Endothelial cell (in vitro differentiated cells): ENCODE measurements at regions not wholly inside any gene's neighbourhood (a gene's known extent, or its start where the extent isn't known, plus 50 kb on each side); places are given as distances from the start of the nearest gene placed in this dataset.

Experiments used
- DNase-seq: peaks from one replicate; pipeline ENCODE4 v3.0.0; 2021; ENCODE audit warnings: low spot score
- H3K27ac Mint-ChIP-seq: one replicate; pipeline ENCODE4 v1.8.0; 2021; ENCODE audit warnings: mixed read lengths, inconsistent platforms; ENCODE audit not compliant: unreplicated experiment
- H3K27me3 Mint-ChIP-seq: one replicate; pipeline ENCODE4 v1.8.0; 2021; ENCODE audit warnings: mild to moderate bottlenecking, moderate library complexity, mixed read lengths, inconsistent platforms; ENCODE audit not compliant: unreplicated experiment
- H3K36me3 Mint-ChIP-seq: one replicate; pipeline ENCODE4 v1.8.0; 2021; ENCODE audit warnings: mild to moderate bottlenecking, low read depth, mixed read lengths, inconsistent platforms; ENCODE audit not compliant: unreplicated experiment
- H3K4me1 Mint-ChIP-seq: one replicate; pipeline ENCODE4 v1.8.0; 2021; ENCODE audit warnings: mild to moderate bottlenecking, mixed read lengths, inconsistent platforms; ENCODE audit not compliant: unreplicated experiment
- H3K4me3 Mint-ChIP-seq: one replicate; pipeline ENCODE4 v1.8.0; 2021; ENCODE audit warnings: mild to moderate bottlenecking, mixed read lengths, inconsistent platforms; ENCODE audit not compliant: unreplicated experiment
- H3K9me3 Mint-ChIP-seq: one replicate; pipeline ENCODE4 v1.8.0; 2021; ENCODE audit warnings: mixed read lengths, inconsistent platforms; ENCODE audit not compliant: unreplicated experiment
- TF ChIP-seq, protein P1 (sequence below): fragments of 200-600 bp; sonication (generic); IDR thresholded peaks from one replicate; pipeline ENCODE4 v1.5.0; 2021; ENCODE audit warnings: antibody characterized with exemption; ENCODE audit not compliant: unreplicated experiment

DNA sequence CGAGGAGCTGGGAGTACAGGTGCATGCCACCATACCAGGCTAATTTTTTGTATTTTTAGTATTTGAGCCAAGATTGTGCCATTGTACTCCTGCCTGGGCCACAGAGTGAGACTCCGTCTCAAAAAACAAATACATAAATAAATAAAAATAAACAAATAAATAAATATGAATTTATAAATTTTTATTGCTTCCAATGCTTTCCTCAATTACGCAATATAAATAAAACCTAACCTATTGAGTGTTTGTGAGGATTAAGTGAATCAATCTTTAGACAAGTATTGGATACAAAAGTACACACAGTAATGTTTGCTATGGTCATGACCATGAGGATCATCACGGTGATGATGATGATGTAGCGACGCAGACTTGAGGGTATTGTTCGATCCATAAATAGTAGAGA lies 257.4 kb downstream of the ASXL3 start:
- no peaks in the 10 kb centered on the region for H3K36me3 Mint-ChIP-seq
- H3K4me1 Mint-ChIP-seq: peaks cover 20% of the 10 kb centered on the region
- peaks cover 1% of the 10 kb centered on the region for H3K27me3 Mint-ChIP-seq
- no peak overlapping the region for H3K27ac Mint-ChIP-seq
- TF ChIP-seq, protein P1, sequence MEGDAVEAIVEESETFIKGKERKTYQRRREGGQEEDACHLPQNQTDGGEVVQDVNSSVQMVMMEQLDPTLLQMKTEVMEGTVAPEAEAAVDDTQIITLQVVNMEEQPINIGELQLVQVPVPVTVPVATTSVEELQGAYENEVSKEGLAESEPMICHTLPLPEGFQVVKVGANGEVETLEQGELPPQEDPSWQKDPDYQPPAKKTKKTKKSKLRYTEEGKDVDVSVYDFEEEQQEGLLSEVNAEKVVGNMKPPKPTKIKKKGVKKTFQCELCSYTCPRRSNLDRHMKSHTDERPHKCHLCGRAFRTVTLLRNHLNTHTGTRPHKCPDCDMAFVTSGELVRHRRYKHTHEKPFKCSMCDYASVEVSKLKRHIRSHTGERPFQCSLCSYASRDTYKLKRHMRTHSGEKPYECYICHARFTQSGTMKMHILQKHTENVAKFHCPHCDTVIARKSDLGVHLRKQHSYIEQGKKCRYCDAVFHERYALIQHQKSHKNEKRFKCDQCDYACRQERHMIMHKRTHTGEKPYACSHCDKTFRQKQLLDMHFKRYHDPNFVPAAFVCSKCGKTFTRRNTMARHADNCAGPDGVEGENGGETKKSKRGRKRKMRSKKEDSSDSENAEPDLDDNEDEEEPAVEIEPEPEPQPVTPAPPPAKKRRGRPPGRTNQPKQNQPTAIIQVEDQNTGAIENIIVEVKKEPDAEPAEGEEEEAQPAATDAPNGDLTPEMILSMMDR: no peak
- DNase-seq: no peak
- H3K9me3 Mint-ChIP-seq: no peaks in the 10 kb centered on the region
- H3K4me3 Mint-ChIP-seq: no peak overlapping the region

DNA sequence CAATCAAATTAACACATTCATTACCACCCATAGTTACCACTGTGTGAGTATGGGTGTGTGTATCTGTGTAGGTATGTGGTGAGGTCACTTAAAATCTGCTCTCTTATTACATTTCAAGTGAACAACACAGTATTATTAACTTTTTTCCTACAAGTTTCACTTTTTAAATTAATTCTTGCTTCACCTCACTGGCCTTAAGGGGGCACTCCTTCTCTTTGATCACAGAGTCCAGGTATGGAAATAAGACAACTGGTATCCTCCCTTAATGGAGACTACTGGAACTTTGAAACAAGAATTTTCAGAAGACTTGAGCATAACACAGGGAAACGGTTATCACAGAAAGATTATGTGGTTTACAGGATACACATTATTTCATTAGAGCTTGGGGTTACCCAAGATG lies 255.8 kb downstream of the ASXL3 start:
- Mint-ChIP-seq H3K4me3 (no peak overlapping the region), H3K36me3 (no peaks in the 10 kb centered on the region), H3K4me1 (peaks cover 20% of the 10 kb centered on the region), H3K27ac (no peak overlapping the region), H3K27me3 (peaks cover 1% of the 10 kb centered on the region), H3K9me3 (no peaks in the 10 kb centered on the region)
- TF ChIP-seq, protein P1: no peak
- DNase-seq: no peak

DNA sequence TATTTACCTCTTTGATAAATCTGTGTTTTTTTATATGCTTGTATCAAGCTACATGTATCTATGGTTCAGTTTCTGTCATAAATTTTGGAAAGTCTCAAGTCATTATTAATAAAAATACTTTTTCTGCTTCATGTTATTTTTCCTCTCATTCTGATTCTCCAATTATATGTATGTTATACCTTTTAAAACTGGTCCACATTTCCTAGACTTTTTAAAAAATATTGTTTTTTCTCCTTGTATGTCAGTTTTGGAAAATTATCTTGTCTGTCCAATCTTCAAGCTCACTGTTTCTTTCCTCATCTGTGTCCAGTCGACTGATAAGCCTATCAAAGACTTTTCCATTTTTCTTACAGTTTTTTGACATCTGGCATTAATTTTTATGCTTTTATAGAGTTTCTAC lies 253.4 kb downstream of the ASXL3 start:
- Mint-ChIP-seq H3K36me3 (no peaks in the 10 kb centered on the region), H3K4me1 (peaks cover 20% of the 10 kb centered on the region), H3K27me3 (peaks cover 1% of the 10 kb centered on the region), H3K9me3 (no peaks in the 10 kb centered on the region), H3K27ac (no peak overlapping the region), H3K4me3 (peak overlapping the region; percentile 18)
- TF ChIP-seq, protein P1: no peak
- no peak for DNase-seq

- H3K9me3 Mint-ChIP-seq: no peaks in the 10 kb centered on the region
- no peaks in the 10 kb centered on the region for H3K36me3 Mint-ChIP-seq
- H3K27ac Mint-ChIP-seq: no peak overlapping the region
- TF ChIP-seq, protein P1: no peak
- H3K4me1 Mint-ChIP-seq: peaks cover 20% of the 10 kb centered on the region
- peaks cover 1% of the 10 kb centered on the region for H3K27me3 Mint-ChIP-seq
- DNase-seq: no peak
- H3K4me3 Mint-ChIP-seq: no peak overlapping the region
Observed at GRCh38 chr18:33830213-33830612, 252.2 kb downstream of the ASXL3 start.

DNA sequence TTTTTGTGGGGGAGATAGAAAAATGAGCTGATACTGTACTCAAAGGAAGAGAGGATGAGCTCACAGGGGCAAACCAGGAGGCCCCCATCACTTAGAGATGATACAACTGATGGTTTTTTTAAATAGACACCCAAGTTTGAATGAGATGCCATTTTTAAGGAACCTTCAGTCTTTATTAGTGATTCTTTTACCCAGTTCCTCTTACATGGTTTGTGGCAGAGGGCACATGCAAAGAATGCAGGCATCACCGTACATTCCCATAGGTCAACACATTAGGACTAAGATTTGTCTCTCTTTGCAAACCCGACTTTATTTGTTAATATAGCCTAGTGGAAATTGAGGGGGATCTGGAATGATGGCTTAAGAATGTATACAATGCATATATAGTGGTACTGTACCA lies 250.9 kb downstream of the ASXL3 start:
- H3K4me3 Mint-ChIP-seq: no peak overlapping the region
- TF ChIP-seq, protein P1: no peak
- DNase-seq: no peak
- peaks cover 1% of the 10 kb centered on the region for H3K27me3 Mint-ChIP-seq
- no peaks in the 10 kb centered on the region for H3K36me3 Mint-ChIP-seq
- no peaks in the 10 kb centered on the region for H3K9me3 Mint-ChIP-seq
- no peak overlapping the region for H3K27ac Mint-ChIP-seq
- H3K4me1 Mint-ChIP-seq: peaks cover 12% of the 10 kb centered on the region
